CD8-positive, alpha-beta memory T cell (primary cell): ENCODE measurements at regions not wholly inside any gene's neighbourhood (a gene's known extent, or its start where the extent isn't known, plus 50 kb on each side); places are given as distances from the start of the nearest gene placed in this dataset.

Experiments
- CTCF ChIA-PET: fragments of 350-600 bp; sonication (Branson Sonifier 250); formaldehyde crosslinking; loops from one replicate; lab custom pipeline; 2021; ENCODE audit warnings: antibody characterized with exemption; lab: Charles Lee
- POLR2A ChIA-PET: fragments of 350-600 bp; sonication (Branson Sonifier 250); formaldehyde crosslinking; loops from one replicate; lab custom pipeline; 2021; ENCODE audit warnings: antibody characterized with exemption; lab: Charles Lee
- DNase-seq, 5 donors: peaks; one replicate each; pipeline versions ENCODE4 v3.0.0 to v3.0.0-alpha.2; 2020 to 2022; ENCODE audit warnings: mixed read lengths in 1 of 5
- H3K27ac ChIP-seq: one replicate; pipeline ENCODE4 v1.7.0; 2013; ENCODE audit warnings: low read depth, mild to moderate bottlenecking, low read length, moderate library complexity
- H3K27me3 ChIP-seq: 2 replicates; pipeline ENCODE4 v1.7.0; 2013; ENCODE audit warnings: low read length, mild to moderate bottlenecking; ENCODE audit not compliant: insufficient read depth, poor library complexity, severe bottlenecking
- H3K36me3 ChIP-seq: 2 replicates; pipeline ENCODE4 v1.7.0; 2013; ENCODE audit warnings: mild to moderate bottlenecking, low read length, moderate library complexity; ENCODE audit not compliant: insufficient read depth
- H3K4me1 ChIP-seq: 2 replicates; pipeline ENCODE4 v1.7.0; 2013; ENCODE audit warnings: mild to moderate bottlenecking, low read length, moderate library complexity; ENCODE audit not compliant: insufficient read depth
- H3K4me3 ChIP-seq: 2 replicates; pipeline ENCODE4 v1.7.0; 2013; ENCODE audit warnings: mild to moderate bottlenecking, low read length
- H3K9me3 ChIP-seq: 2 replicates; pipeline ENCODE4 v1.7.0; 2013; ENCODE audit warnings: mild to moderate bottlenecking, low read length
- H3K27ac Mint-ChIP-seq, 8 donors: one replicate each; pipeline ENCODE4 v1.8.0; 2020 to 2021; ENCODE audit warnings: mixed read lengths in 8 of 8, mild to moderate bottlenecking in 6 of 8, inconsistent platforms in 3 of 8, moderate library complexity in 3 of 8
- H3K27me3 Mint-ChIP-seq, 2 donors: one replicate each; pipeline ENCODE4 v1.8.0; 2020 to 2021; ENCODE audit warnings: mixed read lengths in 2 of 2, mild to moderate bottlenecking in 1 of 2, moderate library complexity in 1 of 2
- H3K36me3 Mint-ChIP-seq, 3 donors: one replicate each; pipeline ENCODE4 v1.8.0; 2020 to 2021; ENCODE audit warnings: mixed read lengths in 3 of 3, inconsistent platforms in 1 of 3, mild to moderate bottlenecking in 1 of 3
- H3K4me1 Mint-ChIP-seq, 3 donors: one replicate each; pipeline ENCODE4 v1.8.0; 2020 to 2021; ENCODE audit warnings: mixed read lengths in 3 of 3, inconsistent platforms in 1 of 3, mild to moderate bottlenecking in 1 of 3
- H3K4me3 Mint-ChIP-seq, 7 donors: one replicate each; pipeline ENCODE4 v1.8.0; 2020 to 2021; ENCODE audit warnings: mixed read lengths in 7 of 7, mild to moderate bottlenecking in 6 of 7, moderate library complexity in 4 of 7, inconsistent platforms in 2 of 7
- H3K9me3 Mint-ChIP-seq, 5 donors: one replicate each; pipeline ENCODE4 v1.8.0; 2020 to 2022; ENCODE audit warnings: mixed read lengths in 5 of 5, mild to moderate bottlenecking in 3 of 5, moderate library complexity in 2 of 5, inconsistent platforms in 1 of 5

DNA sequence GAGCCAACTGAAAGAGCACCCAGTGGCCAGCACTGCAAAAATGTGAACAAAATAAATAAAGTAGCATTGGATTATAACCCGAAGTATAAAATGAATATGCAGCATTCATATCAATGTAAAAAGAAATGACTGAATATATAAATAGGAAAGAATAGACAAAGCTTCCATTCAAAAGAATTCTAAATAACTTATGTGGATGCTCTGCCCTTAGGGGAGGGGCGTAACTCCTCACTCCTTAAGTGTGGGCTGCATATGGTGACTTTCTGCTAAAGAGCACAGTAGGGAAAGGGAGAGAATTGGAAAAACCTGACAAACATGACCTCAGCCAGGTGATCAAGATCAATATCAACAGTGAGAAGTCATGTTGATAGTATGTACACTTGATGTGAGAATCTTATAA, 109.9 kb upstream of the DOCK1 start:
- DNase-seq, result no peak
- H3K36me3 Mint-ChIP-seq, result no peaks in the 10 kb centered on the region
- Histone ChIP-seq H3K4me3 (no peak overlapping the region), H3K27ac (no peak overlapping the region), H3K9me3 (no peaks in the 10 kb centered on the region), H3K4me1 (no peaks in the 10 kb centered on the region), H3K36me3 (no peaks in the 10 kb centered on the region), H3K27me3 (no peaks in the 10 kb centered on the region)
- H3K4me1 Mint-ChIP-seq, result no peaks in the 10 kb centered on the region
- CTCF ChIA-PET, result no interaction called here
- H3K27me3 Mint-ChIP-seq, result no peaks in the 10 kb centered on the region
- H3K27ac Mint-ChIP-seq, result no peak overlapping the region
- POLR2A ChIA-PET, result no interaction called here
- H3K9me3 Mint-ChIP-seq, result peaks cover 3 to 16% (median 14%) of the 10 kb centered on the region in 5 donors
- H3K4me3 Mint-ChIP-seq, result no peak overlapping the region

DNA sequence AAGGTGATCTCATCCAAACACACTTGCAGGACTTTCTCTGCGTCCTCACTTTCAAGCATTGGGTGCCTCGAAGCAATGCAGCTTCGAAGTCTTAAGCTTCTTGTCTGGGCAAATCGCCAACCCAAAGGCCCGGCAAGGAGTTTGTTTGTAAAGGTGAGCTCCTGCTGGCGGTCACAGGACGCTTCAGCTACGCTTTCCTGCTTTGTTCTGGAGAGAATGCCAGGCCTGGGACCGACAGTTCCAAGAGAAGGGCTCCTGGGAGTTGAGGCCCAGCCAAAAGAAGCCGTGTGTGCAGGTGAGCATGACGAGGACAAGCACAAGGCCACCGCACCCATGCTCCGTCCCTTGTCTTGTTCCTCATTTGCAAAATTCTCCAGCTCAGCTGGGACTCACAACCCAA, 106.6 kb upstream of the DOCK1 start:
- H3K9me3 Mint-ChIP-seq, result peaks cover 0 to 13% (median 6%) of the 10 kb centered on the region in 5 donors
- no peak overlapping the region for H3K27ac ChIP-seq
- H3K27ac Mint-ChIP-seq, result no peak overlapping the region

DNA sequence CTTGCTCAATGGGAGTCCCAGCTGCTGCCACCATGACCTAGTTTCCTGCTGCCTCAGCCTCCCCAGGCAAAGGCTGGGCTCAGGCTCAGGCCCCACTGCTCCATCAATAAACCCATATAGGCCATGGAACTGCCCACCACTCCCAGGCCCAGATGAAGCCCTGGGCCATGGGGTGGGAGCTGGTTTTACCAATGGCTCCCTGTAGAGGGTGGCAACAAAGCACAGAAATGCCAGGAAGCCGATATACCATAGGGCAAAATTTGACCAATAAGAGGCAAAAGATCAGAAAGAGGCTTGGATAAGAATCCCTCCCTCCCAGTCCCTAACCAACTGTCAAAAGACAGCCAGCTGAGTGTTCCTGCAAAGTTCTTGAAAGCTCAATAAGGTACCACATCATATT, 101.8 kb upstream of the DOCK1 start:
- Histone ChIP-seq H3K9me3 (no peaks in the 10 kb centered on the region), H3K4me1 (no peaks in the 10 kb centered on the region), H3K27ac (no peak overlapping the region), H3K4me3 (no peak overlapping the region), H3K27me3 (no peaks in the 10 kb centered on the region), H3K36me3 (no peaks in the 10 kb centered on the region)
- no peaks in the 10 kb centered on the region for H3K36me3 Mint-ChIP-seq
- no peak for DNase-seq
- no peak overlapping the region for H3K27ac Mint-ChIP-seq
- ChIA-PET CTCF (no interaction called here), POLR2A (no interaction called here)
- no peaks in the 10 kb centered on the region for H3K4me1 Mint-ChIP-seq
- peaks cover 0 to 3% of the 10 kb centered on the region in 2 donors for H3K27me3 Mint-ChIP-seq
- H3K4me3 Mint-ChIP-seq, result no peak overlapping the region
- peaks cover 0 to 4% (median 2%) of the 10 kb centered on the region in 5 donors for H3K9me3 Mint-ChIP-seq

More for the DNA sequence above, 106.6 kb upstream of the DOCK1 start:
- H3K36me3 ChIP-seq, result no peaks in the 10 kb centered on the region
- ChIA-PET CTCF (no interaction called here), POLR2A (no interaction called here)
- H3K4me1 ChIP-seq, result no peaks in the 10 kb centered on the region
- Mint-ChIP-seq H3K27me3 (peaks cover 0 to 3% of the 10 kb centered on the region in 2 donors), H3K4me1 (no peaks in the 10 kb centered on the region), H3K36me3 (no peaks in the 10 kb centered on the region), H3K4me3 (no peak overlapping the region)
- no peak for DNase-seq
- no peak overlapping the region for H3K4me3 ChIP-seq
- H3K9me3 ChIP-seq, result no peaks in the 10 kb centered on the region
- no peaks in the 10 kb centered on the region for H3K27me3 ChIP-seq

DNA sequence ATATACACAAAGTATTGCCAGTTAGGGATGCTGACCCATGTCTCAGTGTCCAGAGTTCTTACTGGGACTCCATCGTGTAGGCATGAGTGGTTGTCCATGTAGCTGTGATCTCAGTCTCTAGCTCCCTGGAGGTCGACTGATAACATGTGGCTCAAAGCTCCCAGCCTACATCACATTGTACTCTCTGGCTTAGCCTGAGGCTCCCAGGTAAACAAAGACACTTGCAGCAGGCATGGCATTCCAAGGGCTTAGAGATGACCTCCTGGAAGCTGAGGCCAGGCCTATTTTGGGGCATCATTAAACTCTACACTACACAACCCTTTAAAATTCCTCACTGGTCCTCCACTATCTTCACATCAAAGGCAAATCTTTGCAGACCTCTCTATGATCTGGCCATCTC, 100.8 kb upstream of the DOCK1 start:
- H3K27ac ChIP-seq, result no peak overlapping the region

DNA sequence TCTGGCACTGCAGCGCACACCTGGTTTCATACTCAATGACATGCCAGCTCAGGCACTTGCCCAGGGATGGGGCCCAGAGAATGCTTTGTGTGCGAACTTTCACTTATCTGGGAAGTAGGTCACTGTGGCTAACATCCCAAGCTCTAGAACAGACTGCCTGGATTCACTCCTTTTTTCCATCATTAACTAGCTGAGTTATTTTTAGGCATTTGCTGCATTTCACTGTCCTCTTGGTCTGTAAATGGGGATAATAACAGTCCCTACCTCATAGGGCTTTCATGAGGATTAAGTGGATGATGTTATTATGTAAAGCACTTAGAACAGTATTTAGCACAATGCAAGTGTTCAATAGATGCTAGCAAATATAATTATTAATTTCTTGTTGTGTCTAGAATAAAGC, 98.7 kb upstream of the DOCK1 start:
- H3K4me3 Mint-ChIP-seq, result no peak overlapping the region
- H3K27me3 ChIP-seq, result no peaks in the 10 kb centered on the region
- no peaks in the 10 kb centered on the region for H3K4me1 ChIP-seq
- POLR2A ChIA-PET, result no interaction called here
- no peak for DNase-seq
- CTCF ChIA-PET, result no interaction called here
- H3K27ac Mint-ChIP-seq, result no peak overlapping the region
- H3K9me3 Mint-ChIP-seq, result peaks cover 4 to 17% (median 8%) of the 10 kb centered on the region in 5 donors
- peaks cover 0 to 1% of the 10 kb centered on the region in 2 donors for H3K27me3 Mint-ChIP-seq
- no peaks in the 10 kb centered on the region for H3K9me3 ChIP-seq
- H3K36me3 ChIP-seq, result no peaks in the 10 kb centered on the region
- H3K4me1 Mint-ChIP-seq, result no peaks in the 10 kb centered on the region
- no peaks in the 10 kb centered on the region for H3K36me3 Mint-ChIP-seq
- no peak overlapping the region for H3K27ac ChIP-seq
- H3K4me3 ChIP-seq, result no peak overlapping the region

More for the DNA sequence above, 100.8 kb upstream of the DOCK1 start:
- DNase-seq, result no peak
- Histone ChIP-seq H3K9me3 (no peaks in the 10 kb centered on the region), H3K4me1 (no peaks in the 10 kb centered on the region), H3K4me3 (no peak overlapping the region), H3K36me3 (no peaks in the 10 kb centered on the region), H3K27me3 (no peaks in the 10 kb centered on the region)
- H3K4me1 Mint-ChIP-seq, result no peaks in the 10 kb centered on the region
- CTCF ChIA-PET, result no interaction called here
- H3K4me3 Mint-ChIP-seq, result no peak overlapping the region
- H3K27ac Mint-ChIP-seq, result no peak overlapping the region
- POLR2A ChIA-PET, result no interaction called here
- H3K36me3 Mint-ChIP-seq, result no peaks in the 10 kb centered on the region
- peaks cover 0 to 3% of the 10 kb centered on the region in 2 donors for H3K27me3 Mint-ChIP-seq
- peaks cover 0 to 7% (median 4%) of the 10 kb centered on the region in 5 donors for H3K9me3 Mint-ChIP-seq

DNA sequence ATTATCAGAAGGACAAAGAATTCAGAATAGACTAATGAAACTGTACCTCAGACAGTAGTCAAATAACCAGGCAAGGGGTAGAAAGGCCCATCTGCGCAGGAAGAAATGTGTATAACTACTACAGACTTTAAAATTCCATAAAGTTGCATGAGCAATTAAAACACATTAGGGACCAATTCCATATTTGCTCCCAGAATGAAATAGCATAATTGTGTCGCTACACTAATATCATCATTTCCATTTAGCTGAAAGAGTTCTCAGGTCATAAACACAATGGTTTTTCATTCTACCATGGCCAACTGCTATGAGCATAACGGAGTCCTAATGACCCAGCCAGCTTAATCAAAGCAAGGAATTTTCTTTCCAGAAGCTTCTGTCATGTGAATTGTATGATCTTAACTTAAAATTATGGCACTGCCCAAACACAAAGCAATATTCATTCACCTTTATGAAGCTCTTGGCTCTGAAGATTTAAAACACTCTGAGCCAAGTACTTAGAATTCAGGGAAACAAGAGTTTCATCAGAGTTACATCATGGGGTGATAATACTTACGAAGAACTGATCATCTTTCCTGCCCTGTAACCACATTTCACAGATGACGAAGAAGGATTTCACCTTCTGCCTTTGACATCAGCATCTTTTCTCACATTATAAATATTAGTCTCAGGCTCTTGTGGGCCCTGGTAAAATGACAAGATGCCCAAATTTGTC, 98.1 kb upstream of the DOCK1 start:
- ChIA-PET POLR2A (no interaction called here), CTCF (no interaction called here)
- Mint-ChIP-seq H3K4me1 (no peaks in the 10 kb centered on the region), H3K27me3 (peaks cover 0 to 1% of the 10 kb centered on the region in 2 donors), H3K27ac (no peak overlapping the region), H3K36me3 (no peaks in the 10 kb centered on the region), H3K4me3 (no peak overlapping the region), H3K9me3 (peaks cover 4 to 15% (median 8%) of the 10 kb centered on the region in 5 donors)
- Histone ChIP-seq H3K36me3 (no peaks in the 10 kb centered on the region), H3K4me1 (no peaks in the 10 kb centered on the region), H3K27ac (no peak overlapping the region), H3K27me3 (no peaks in the 10 kb centered on the region), H3K4me3 (no peak overlapping the region), H3K9me3 (no peaks in the 10 kb centered on the region)
- no peak for DNase-seq

DNA sequence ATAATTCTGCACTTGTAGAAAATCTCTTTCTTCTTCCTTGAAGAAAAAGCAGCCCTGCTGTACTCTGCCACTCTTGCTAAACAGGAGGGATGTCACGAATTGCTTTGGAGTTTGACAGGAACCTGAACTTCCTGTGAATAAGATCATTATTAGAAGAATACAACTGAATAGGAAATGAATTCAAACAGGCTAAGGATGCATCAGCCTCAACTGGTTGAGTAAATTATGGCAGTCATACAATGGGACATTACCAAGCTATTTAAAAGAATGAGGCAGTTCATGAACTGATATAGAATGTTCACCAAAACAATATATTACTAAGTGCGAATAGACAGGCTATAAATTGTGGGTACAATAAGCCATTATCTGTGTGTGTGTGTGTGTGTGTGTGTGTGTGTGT, 97.1 kb upstream of the DOCK1 start:
- Histone ChIP-seq H3K4me3 (no peak overlapping the region), H3K27ac (no peak overlapping the region), H3K4me1 (no peaks in the 10 kb centered on the region), H3K27me3 (no peaks in the 10 kb centered on the region), H3K9me3 (no peaks in the 10 kb centered on the region), H3K36me3 (no peaks in the 10 kb centered on the region)
- Mint-ChIP-seq H3K4me1 (no peaks in the 10 kb centered on the region), H3K27me3 (peaks cover 0 to 1% of the 10 kb centered on the region in 2 donors), H3K4me3 (no peak overlapping the region), H3K36me3 (no peaks in the 10 kb centered on the region), H3K27ac (no peak overlapping the region), H3K9me3 (peaks cover 4 to 13% (median 8%) of the 10 kb centered on the region in 5 donors)
- ChIA-PET POLR2A (no interaction called here), CTCF (no interaction called here)
- DNase-seq, result no peak

DNA sequence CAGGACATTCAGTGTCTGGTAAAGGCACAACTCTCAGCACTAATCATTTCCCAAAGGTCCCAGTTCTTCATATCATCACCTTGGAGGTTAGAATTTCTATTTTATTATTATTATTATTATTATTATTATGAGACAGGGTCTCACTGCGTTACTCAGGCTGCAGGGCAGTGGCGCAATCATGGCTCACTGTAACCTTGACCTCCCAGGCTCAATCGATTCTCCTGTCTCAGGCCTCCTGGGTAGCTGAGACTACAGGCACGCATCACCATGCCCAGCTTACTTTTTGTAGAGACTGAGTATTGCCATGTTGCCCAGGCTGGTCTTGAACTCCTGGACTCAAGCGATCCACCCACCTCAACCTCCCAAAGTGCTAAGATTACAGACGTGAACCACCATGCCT, 91.8 kb upstream of the DOCK1 start:
- Histone ChIP-seq H3K36me3 (no peaks in the 10 kb centered on the region), H3K4me3 (no peak overlapping the region), H3K9me3 (no peaks in the 10 kb centered on the region), H3K27me3 (no peaks in the 10 kb centered on the region), H3K4me1 (no peaks in the 10 kb centered on the region), H3K27ac (no peak overlapping the region)
- Mint-ChIP-seq H3K36me3 (no peaks in the 10 kb centered on the region), H3K27ac (no peak overlapping the region), H3K27me3 (peaks cover 0 to 2% of the 10 kb centered on the region in 2 donors), H3K9me3 (peaks cover 7 to 18% (median 11%) of the 10 kb centered on the region in 5 donors), H3K4me3 (no peak overlapping the region), H3K4me1 (no peaks in the 10 kb centered on the region)
- ChIA-PET CTCF (no interaction called here), POLR2A (no interaction called here)
- DNase-seq, result no peak
